ENCODE measurements at regions not wholly inside any gene's neighbourhood (a gene's known extent, or its start where the extent isn't known, plus 50 kb on each side); places are given as distances from the start of the nearest gene placed in this dataset.

DNA sequence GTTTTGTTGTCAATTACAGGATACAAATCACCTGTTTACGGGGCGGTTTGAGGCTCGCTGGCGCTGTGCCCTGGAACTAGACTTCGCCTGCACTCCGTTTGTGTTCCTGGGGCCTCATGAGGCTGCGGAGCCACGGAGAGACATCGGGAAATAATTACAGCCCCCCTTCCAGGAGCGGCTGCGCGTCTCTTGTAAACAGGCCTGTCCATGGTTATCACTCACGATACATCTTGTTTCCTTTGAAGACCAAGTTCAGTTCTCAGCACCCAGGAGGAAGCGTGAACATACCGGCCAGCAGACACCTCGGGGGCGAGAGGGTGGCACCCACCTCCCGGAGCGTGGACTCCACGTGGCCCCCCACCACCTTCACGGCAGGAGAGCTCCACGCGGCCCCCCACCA, 297.1 kb upstream of the IRX4 start:
- no peak for DNase-seq

DNA sequence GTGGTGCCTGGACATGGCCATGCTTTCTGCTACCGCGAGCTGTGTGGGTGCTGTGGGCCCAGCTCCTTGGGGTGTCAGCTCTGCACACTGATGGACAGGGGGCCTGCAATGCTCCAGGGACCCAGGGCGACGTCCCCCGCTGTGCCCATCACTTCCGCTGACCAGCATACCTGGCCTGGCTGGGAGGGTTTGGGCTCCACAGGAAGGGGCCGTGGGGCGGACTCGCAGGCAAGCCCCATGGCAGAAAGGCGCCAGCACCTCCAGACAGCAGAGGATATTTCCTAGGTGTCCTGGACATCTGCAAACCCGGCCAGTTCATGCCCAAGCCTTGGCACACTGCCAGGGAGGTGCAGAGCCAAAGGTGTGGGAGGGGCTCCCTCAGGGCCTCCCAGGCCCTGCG, 295.8 kb upstream of the IRX4 start:
- no peak for DNase-seq

- no peak for DNase-seq
Measured at GRCh38 chr5:2178071-2178477, 295.3 kb upstream of the IRX4 start.

GRCh38 chr5:2177244-2177643, 294.5 kb upstream of the IRX4 start:
- DNase-seq, result no peak

DNA sequence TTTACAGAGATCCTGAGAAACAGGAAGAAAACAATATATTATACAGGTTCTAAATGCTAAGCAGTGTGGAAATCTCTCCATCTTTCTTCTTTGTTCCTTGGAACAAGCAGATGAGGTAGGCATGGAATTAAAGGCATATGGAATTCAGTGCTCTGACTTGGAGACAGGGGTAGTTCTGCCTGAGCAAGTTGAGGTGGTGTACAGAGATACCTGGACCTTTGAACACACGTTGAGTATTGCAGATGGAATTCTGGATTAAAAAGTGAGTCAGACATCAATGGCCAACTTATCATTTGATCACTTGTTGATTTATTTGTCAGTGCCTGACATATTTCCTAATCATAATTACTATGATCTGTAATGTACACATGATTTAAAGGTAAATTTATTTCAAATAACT, 293.9 kb upstream of the IRX4 start:
- no peak for DNase-seq

GRCh38 chr5:2175842-2176404, 293.2 kb upstream of the IRX4 start:
- no peak for DNase-seq

DNA sequence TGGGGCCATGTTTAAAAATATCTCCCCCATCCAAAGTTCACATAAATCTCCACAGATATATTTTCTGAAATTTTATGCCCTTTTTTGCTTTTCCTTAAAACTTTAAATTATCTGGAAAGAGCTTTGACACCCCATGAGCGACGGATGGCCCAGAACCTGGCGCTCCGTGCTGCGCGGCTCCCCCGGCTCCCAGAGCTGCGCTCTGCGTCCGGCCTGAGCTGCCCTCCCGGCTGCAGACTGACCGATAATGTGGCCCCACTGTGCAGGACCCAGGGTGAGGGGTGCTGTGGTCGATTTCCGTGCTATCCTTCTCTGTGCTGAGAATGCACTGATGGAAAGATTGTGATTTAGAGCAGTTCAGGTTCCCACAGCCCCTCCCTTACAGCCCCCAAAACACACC, 292.3 kb upstream of the IRX4 start:
- no peak for DNase-seq

GRCh38 chr5:2174538-2174937, 291.8 kb upstream of the IRX4 start:
- DNase-seq, result no peak

- DNase-seq, result no peak
Measured at GRCh38 chr5:2173151-2173834, 290.6 kb upstream of the IRX4 start.

DNA sequence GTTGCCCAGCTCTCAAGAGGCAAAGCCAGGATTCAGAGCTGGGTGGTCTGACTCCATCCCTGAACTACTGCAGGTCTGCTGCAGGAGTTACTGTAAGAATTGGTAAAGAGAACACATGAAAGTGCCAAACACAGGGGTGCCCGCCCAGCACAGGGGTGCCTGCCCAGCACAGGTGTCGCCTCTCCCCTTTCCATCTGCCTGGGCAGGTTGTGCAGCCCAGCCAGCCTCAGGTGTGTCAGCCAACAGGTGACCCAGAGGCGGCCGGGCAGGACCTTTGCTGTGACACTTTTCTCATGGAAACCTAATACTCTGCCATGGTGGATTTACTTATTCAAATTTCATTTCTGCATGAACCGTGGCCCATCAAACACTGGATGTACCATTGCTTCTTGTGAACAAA, 289.7 kb upstream of the IRX4 start:
- no peak for DNase-seq

- DNase-seq, result no peak
Measured at GRCh38 chr5:2170761-2171160, 288.0 kb upstream of the IRX4 start.

- no peak for DNase-seq
Measured at GRCh38 chr5:2169850-2170760, 287.4 kb upstream of the IRX4 start.

DNA sequence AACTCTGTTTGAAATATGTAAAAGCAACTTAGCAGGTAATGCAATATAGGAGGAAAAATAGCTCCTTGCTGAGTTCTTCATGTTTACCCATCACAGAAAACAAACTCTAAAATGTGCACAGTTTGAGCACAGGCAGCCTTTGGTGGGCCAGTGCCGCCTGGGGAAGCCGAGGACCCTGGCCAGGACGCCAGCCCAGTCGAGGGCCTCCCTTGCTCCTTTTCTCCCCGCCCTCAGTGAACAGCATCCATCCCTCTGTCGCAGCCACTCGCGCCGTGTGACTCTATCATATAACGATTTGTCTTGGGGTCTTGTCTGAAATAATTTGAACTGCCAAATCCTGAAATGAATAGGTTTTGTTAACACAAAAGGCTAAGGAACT, 286.7 kb upstream of the IRX4 start:
- no peak for DNase-seq

DNA sequence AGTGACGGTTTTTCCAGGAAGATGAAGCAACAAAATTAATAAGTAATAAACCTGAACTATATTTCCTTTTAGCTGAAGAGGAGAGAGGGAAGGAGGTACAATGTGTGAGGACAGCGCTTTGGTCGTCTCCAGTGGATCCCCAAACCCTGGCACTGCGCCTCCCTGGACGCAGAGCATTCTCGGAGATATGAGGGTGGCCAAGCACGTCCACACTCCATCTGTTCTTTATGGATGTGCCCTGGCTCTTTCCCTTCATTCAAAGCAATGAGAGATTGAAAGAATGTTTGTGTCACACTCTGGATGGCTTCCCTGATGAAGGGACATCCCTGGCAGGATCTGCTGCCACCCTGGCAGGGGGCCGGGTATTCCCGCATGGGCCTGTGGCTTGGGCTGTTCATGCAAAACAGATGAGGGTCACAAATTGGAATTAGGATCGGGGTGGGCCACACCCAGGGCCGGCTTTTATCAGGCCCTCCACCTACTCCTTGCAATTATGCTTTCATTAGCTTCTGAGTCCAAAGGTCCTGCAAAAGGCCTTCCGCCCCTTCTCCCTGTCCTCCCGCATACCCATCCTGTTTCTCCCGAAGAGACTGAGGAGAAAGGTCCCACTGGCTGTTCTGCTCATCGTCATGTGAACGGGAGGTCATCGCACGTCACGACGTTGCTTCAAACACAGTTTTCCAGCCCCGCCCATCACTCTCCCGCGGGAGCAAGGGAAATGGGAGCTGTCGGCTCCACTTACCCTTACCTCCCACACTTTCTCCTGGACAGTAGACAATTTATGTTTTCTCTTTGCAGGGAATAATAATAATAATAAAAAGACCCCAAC, 286.1 kb upstream of the IRX4 start:
- no peak for DNase-seq

GRCh38 chr5:2167671-2168070, 284.9 kb upstream of the IRX4 start:
- no peak for DNase-seq

- no peak for DNase-seq
Measured at GRCh38 chr5:2166979-2167377, 284.3 kb upstream of the IRX4 start.

DNA sequence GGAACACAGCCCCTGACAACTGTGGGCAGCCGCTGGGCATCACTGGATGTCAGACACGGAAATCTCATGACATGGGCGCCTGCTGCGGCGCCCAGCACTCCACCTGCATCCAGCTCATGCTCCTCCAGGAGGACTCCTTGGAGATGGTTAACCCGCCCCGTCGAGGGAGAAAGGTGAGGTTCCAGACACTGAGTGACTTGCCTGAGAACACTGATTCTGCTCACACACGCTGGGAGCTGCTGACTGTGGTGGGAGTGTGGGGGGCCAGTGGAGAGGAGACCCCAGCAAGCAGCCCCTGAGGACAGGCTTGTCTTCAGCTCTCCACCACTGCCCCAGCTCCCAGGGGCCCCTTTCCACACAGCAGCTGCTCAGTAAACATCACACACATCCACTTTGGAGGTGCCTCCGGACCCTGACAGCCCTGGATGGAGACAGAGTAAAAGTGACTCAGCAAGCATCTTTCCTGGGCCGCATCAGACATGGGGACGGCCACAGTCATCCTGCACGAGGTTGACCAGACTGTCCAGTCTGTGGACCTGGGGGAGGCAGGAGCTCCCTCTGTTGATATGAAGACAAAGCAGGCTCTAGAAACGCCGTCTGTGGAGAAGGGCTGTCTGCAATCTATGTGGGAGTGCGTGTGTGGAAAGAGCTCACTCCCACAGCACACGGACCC, 283.7 kb upstream of the IRX4 start:
- no peak for DNase-seq

DNA sequence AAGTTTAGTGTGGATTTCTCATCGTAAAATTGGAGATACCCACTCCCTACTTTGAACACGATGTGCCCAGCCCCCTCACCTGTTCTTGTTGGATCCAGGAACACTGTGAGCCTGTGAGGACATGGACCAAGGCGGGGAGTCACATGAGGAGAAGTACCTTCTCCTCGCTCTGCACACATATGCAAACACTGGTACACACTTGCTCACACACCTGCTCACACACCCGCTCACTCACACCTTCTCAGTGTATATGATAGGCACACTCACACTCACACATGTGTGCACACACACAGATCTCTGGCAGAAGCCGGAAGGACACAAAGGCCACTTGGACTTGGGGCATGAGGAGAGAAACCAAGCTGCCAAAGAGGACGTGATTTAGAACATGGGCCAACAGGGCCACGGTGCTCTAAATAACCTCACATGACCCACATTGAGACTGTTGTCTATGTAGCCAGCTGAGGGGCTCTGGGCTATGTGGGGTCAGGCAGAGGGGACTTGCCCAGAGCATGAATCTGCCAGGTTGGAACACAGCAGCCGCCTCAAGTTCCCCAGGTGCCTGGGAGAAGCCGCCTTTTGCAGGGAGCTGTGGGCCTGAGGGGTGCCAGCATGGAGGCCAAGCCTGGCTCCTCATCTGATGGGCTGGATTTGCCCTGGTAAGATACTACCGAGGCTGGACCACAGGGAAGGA, 283.0 kb upstream of the IRX4 start:
- DNase-seq, result no peak

DNA sequence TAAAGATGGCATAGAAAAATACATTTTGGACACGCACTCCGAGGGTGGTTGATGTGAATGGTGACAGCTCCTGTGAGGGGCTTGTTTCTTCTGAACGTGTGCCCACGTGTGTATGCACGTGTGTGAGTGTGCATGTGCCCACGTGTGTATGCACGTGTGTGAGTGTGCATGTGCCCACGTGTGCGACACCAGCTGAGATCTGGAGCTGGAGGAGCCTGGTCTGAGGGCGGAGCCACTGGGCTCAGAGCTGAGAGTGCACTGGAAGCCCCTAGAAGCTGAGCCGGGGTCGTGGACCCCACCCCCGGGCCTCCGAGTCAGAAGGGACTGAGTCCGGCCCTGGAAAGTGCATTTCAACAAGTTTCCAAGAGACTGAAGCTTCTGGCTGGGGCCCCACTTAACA, 282.5 kb upstream of the IRX4 start:
- no peak for DNase-seq

- no peak for DNase-seq
Measured at GRCh38 chr5:2164586-2164985, 281.9 kb upstream of the IRX4 start.

GRCh38 chr5:2163940-2164490, 281.3 kb upstream of the IRX4 start:
- DNase-seq, result no peak
